LNCAP (cell line): ENCODE measurements at regions not wholly inside any gene's neighbourhood (a gene's known extent, or its start where the extent isn't known, plus 50 kb on each side); places are given as distances from the start of the nearest gene placed in this dataset.

ENCODE experiments used
- TF ChIP-seq, protein P1 (sequence below): fragments of 450-650 bp; IDR thresholded peaks from 2 replicates; pipeline ENCODE4 v1.5.1; 2017; ENCODE audit warnings: mild to moderate bottlenecking

DNA sequence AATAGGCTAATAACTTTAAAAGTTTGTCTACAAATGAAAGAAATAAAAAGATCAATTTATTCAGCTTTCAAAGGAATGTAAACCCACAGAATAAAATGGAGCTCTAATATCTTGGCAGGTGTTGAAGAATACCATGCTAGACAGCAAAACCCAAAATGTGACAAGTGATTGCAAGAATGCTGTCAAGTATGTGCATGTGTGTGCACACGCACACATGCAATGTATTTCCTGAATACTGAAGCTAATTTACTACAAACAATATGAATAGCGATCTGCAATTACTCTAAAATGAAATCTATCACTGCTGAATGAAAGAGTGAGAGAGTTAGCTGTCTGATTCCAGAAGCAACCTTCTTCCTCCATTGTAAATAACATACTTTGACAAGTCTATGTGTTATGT lies 179.2 kb upstream of the HSF2 start:
- TF ChIP-seq, protein P1, sequence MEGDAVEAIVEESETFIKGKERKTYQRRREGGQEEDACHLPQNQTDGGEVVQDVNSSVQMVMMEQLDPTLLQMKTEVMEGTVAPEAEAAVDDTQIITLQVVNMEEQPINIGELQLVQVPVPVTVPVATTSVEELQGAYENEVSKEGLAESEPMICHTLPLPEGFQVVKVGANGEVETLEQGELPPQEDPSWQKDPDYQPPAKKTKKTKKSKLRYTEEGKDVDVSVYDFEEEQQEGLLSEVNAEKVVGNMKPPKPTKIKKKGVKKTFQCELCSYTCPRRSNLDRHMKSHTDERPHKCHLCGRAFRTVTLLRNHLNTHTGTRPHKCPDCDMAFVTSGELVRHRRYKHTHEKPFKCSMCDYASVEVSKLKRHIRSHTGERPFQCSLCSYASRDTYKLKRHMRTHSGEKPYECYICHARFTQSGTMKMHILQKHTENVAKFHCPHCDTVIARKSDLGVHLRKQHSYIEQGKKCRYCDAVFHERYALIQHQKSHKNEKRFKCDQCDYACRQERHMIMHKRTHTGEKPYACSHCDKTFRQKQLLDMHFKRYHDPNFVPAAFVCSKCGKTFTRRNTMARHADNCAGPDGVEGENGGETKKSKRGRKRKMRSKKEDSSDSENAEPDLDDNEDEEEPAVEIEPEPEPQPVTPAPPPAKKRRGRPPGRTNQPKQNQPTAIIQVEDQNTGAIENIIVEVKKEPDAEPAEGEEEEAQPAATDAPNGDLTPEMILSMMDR = no peak

DNA sequence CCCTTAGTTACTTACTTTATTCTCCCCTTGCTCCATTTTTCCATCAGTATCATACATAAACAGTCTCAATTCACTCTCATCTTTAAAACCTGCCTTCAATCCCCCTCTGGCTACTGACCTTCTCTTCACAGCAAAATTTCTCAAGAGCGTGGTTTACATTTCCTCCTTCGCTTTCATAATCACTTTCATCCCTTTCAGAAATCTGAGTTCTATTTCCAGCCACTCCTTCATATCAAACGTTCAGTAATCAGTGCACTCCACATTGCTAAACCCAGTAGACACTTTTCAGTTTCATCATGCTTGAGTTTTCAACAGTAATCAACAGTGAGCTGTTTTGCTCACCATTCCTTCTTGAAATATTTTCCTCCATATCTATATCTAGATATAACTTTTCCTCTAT lies 176.7 kb upstream of the HSF2 start:
- TF ChIP-seq, protein P1 = no peak

GRCh38 chr6:122223251-122223650 lies 176.2 kb upstream of the HSF2 start:
- TF ChIP-seq, protein P1 = no peak

DNA sequence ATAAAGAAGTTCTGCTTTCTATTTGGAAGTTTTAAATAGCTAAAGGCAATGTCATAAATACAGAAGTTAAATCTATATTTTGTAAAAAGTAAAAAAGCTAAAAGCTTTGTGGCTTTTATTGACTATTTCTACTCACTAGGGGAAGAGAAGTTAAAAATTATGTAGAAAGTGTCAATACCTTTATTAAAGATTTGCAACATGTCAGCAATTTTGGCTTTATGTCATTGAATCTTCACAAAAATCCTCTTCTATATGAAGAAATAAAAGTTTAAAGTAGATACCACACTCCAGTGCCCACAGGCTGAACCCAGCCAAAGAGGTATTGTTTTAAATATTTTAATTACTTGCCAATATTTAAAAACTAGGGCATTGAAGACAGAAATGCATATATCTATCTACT lies 160.6 kb upstream of the HSF2 start:
- TF ChIP-seq, protein P1 = no peak

GRCh38 chr6:122246906-122247658 lies 152.4 kb upstream of the HSF2 start:
- TF ChIP-seq, protein P1 = no peak

DNA sequence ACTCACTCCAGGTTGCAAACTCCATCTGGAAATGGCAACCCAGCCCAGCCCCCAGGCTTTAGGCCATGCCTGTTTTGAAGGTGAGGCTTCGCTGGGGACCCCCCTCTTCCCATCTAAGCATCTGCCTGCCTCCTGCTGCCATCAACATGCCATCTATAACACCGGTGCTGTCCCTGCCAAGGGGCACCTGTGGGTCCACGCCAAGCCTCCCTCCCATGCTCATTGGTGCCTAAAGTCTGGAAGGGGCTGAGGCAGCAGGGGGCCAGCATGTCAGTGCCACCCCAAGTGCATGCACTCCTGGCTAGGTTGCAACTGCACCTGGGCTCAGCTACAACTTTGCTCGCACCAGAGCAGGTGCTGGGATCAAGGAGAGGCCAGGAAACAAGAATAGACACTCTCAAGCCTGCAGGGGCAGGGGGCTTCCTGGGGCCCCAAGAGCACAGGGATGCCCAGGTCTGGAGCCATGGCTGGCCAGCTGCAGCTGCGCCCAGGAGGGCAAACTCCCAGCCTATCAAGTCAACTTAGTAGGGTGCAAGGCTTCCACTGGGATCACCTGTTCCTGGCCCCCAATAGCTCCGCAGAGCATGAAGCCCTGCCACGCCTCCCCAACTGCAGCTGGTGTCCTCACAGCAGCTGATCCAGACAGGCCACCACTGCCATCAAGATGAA lies 151.3 kb upstream of the HSF2 start:
- TF ChIP-seq, protein P1 = no peak

DNA sequence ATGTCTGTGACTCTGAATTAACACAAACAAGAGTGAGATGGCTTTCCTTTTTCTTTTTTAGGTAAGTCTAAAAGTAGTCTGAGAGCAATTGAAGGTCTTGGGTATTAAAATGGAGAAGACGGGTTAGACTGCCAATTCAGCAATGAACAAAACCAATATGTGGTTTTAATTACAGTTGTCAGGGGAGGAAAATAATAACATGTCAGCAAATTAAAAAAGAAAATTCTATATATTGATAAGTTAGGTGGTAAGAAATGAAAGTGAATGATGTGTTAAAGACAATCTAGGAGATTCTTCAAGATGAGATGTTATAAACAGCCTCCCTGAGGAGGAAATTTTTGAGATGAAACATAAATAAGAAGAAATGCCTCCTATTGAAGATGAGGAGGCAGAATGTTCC lies 150.6 kb upstream of the HSF2 start:
- TF ChIP-seq, protein P1 = no peak
